Lung (tissue), 11 donors: ENCODE measurements at regions not wholly inside any gene's neighbourhood (a gene's known extent, or its start where the extent isn't known, plus 50 kb on each side); places are given as distances from the start of the nearest gene placed in this dataset.
"Not testable (repeated sequence)": the region's sequence is repeated elsewhere in the genome, so short reads cannot be mapped to it uniquely, and the experiment has no call there.

Experiments used
- ATAC-seq: fragments of 200-7000 bp; cut with Tn5 transposase; one replicate; pipeline ENCODE4 v1.9.1; 2020; ENCODE audit warnings: moderate number of reproducible peaks; ENCODE audit not compliant: insufficient read depth, low FRiP score
- DNase-seq, 3 donors: peaks; one replicate each; pipeline ENCODE4 v3.0.0-alpha.2; 2013 to 2017
- H3K27ac ChIP-seq, 2 donors: one replicate each; pipeline ENCODE4 v1.5.1; 2013; ENCODE audit warnings: mild to moderate bottlenecking in 2 of 2, moderate library complexity in 2 of 2, control low read depth in 1 of 2, inconsistent platforms in 1 of 2, low read depth in 1 of 2, low read length in 1 of 2
- H3K27me3 ChIP-seq, 3 donors: one replicate each; pipeline ENCODE4 v1.5.1; 2013; ENCODE audit warnings: low read length in 2 of 3; ENCODE audit not compliant: control insufficient read depth in 3 of 3, insufficient read depth in 3 of 3
- H3K36me3 ChIP-seq, 4 donors: one replicate each; pipeline ENCODE4 v1.5.1; 2013; ENCODE audit warnings: low read length in 4 of 4, mild to moderate bottlenecking in 1 of 4, moderate library complexity in 1 of 4; ENCODE audit not compliant: control insufficient read depth in 4 of 4, insufficient read depth in 4 of 4
- H3K4me1 ChIP-seq, 5 donors: one replicate each; pipeline ENCODE4 v1.5.1; 2013; ENCODE audit warnings: low read length in 5 of 5, mild to moderate bottlenecking in 2 of 5, moderate library complexity in 1 of 5; ENCODE audit not compliant: control insufficient read depth in 5 of 5, insufficient read depth in 5 of 5
- H3K4me3 ChIP-seq: one replicate; pipeline ENCODE4 v1.5.1; 2013; ENCODE audit warnings: mild to moderate bottlenecking, control low read depth, moderate library complexity
- H3K9ac ChIP-seq, 2 donors: one replicate each; pipeline ENCODE4 v1.5.1; 2013; ENCODE audit warnings: low read length in 2 of 2, control low read depth in 1 of 2; ENCODE audit not compliant: insufficient read depth in 1 of 2
- H3K9me3 ChIP-seq, 4 donors: one replicate each; pipeline ENCODE4 v1.5.1; 2013; ENCODE audit warnings: low read length in 3 of 4, mild to moderate bottlenecking in 1 of 4, moderate library complexity in 1 of 4; ENCODE audit not compliant: control insufficient read depth in 4 of 4, insufficient read depth in 3 of 4
- WGBS, 2 donors: extraction: QIAGEN DNeasy Blood & Tissue Kit; methylation state at CpG; one replicate each; pipeline ENCODE4 v1.1.7; 2013; 5-methylcytosine and 5-hydroxymethylcytosine counted together
- TF ChIP-seq, protein P1 (sequence below): IDR thresholded peaks from 2 replicates; pipeline ENCODE4 v1.5.1; 2012; ENCODE audit warnings: mild to moderate bottlenecking; ENCODE audit errors: control extremely low read depth, extremely low read depth
- donor health status: control.
- donor health status: control.
- donor health status: Bipolar disorder and iron deficiency.
- donor health status: healthy.
- donor health status: DM: yes; HTN: yes; CAD: no.

DNA sequence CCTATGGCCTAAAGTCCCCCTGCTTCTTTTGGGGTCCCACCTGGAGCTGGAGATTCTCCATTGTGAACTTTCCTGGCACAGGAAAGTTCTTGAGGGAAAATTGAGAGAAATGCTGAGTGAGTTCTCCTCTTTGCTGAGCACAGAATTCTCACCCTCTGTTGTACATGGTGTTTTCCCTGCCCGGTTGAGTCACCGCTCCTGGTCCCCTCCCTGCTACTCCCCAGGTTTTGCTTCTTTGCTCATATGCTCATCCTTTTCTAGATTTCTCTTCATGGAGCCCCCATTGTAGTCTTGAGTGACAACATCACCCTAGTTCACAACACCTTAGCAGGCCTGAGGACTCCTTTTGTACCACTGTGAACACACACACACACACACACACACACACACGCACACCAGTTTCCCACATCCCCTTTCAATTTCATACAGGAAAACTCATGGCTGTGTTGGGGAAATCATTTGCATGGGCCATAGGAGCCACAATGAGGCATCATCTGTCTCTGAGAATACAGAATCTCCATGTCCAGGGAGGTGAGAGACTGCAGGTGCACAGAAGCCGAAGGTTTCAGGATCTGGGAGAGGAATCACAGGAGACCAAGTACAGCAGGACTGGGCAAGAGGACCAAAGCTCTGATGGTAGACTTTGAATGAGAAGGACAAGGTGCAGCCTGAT is 585.3 kb downstream of the GOLGA6L6 start:
- DNase-seq (no peak), ATAC-seq (no peak)
- Histone ChIP-seq H3K36me3 (no peaks in the 10 kb centered on the region), H3K9ac (no peak overlapping the region), H3K27ac (no peak overlapping the region), H3K9me3 (peaks cover 0 to 8% (median 3%) of the 10 kb centered on the region in 4 donors), H3K4me3 (no peak overlapping the region), H3K27me3 (no peaks in the 10 kb centered on the region), H3K4me1 (no peaks in the 10 kb centered on the region)
- TF ChIP-seq, protein P1, sequence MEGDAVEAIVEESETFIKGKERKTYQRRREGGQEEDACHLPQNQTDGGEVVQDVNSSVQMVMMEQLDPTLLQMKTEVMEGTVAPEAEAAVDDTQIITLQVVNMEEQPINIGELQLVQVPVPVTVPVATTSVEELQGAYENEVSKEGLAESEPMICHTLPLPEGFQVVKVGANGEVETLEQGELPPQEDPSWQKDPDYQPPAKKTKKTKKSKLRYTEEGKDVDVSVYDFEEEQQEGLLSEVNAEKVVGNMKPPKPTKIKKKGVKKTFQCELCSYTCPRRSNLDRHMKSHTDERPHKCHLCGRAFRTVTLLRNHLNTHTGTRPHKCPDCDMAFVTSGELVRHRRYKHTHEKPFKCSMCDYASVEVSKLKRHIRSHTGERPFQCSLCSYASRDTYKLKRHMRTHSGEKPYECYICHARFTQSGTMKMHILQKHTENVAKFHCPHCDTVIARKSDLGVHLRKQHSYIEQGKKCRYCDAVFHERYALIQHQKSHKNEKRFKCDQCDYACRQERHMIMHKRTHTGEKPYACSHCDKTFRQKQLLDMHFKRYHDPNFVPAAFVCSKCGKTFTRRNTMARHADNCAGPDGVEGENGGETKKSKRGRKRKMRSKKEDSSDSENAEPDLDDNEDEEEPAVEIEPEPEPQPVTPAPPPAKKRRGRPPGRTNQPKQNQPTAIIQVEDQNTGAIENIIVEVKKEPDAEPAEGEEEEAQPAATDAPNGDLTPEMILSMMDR, result no peak
- WGBS, 2 donors, result 71 to 86% methylated on average over 4 of the region's 4 CpGs

DNA sequence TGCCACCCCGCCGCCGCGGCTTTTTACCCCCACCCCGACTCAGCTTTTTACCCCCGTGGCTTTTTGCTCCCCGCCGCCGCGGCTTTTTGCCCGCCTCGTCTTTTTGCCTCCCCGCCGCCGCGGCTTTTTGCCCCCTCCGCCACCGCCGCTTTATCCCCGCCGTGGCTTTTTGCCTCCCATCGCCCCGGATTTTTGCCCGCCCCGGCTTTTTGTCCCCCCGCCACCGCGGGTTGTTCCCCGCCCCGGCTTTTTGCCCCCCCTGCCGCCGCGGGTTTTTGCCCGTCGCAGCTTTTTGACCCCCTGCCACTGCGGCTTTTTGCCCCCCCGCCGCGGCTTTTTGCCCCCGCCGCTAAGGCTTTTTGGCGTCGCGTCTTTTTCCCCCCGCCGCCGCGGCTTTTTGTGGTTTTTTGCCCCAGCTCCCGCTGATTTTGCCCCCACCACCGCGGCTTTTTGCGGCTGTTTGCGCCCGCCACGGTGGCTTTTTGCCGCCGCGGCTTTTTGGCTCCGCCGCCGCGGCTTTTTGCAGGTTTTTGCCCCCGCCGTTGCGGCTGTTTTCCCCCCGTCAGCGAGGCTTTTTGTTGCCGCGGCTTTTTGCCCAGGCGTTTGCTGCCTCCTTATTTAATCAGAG is 597.2 kb downstream of the GOLGA6L6 start:
- DNase-seq (no peak), ATAC-seq (no peak)
- TF ChIP-seq, protein P1, result no peak
- no peak overlapping the region for H3K4me3 ChIP-seq
- WGBS, 2 donors, result 43 to 61% methylated on average over 62 to 70 of the region's 70 CpGs
- H3K27ac ChIP-seq, result no peak overlapping the region
- no peak overlapping the region for H3K9ac ChIP-seq
- H3K27me3 ChIP-seq, result peaks cover 0 to 4% (median 0%) of the 10 kb centered on the region in 3 donors
- H3K36me3 ChIP-seq, result no peaks in the 10 kb centered on the region
- H3K9me3 ChIP-seq, result peaks cover 0 to 6% (median 2%) of the 10 kb centered on the region in 4 donors
- no peaks in the 10 kb centered on the region for H3K4me1 ChIP-seq

DNA sequence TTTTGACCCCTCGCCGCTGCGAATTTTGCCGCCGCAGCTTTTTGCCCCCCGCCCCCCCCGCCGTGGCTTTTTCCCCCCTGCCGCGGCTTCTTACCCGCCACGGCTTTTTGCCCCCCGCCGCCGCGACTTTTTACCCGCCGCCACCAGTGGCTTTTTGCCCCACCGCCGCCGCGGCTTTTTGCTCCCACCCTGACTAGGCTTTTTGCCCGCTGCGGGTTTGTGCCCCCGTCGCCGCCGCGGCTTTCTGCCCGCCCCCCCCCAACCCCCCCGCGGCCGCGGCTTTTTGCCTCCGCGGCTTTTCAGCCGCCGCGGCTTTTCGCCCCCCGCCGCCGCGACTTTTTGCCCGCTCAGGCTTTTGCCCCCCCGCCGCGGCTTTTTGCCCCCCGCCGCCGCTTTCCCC is 598.1 kb downstream of the GOLGA6L6 start:
- H3K36me3 ChIP-seq, result no peaks in the 10 kb centered on the region
- H3K27ac ChIP-seq, result no peak overlapping the region
- H3K27me3 ChIP-seq, result peaks cover 0 to 4% (median 0%) of the 10 kb centered on the region in 3 donors
- H3K9ac ChIP-seq, result no peak overlapping the region
- no peaks in the 10 kb centered on the region for H3K4me1 ChIP-seq
- WGBS, 2 donors, result 40 to 58% methylated on average over 37 to 47 of the region's 51 CpGs
- H3K9me3 ChIP-seq, result peaks cover 0 to 6% (median 2%) of the 10 kb centered on the region in 4 donors
- TF ChIP-seq, protein P1, result no peak
- no peak for DNase-seq
- no peak for ATAC-seq
- no peak overlapping the region for H3K4me3 ChIP-seq

DNA sequence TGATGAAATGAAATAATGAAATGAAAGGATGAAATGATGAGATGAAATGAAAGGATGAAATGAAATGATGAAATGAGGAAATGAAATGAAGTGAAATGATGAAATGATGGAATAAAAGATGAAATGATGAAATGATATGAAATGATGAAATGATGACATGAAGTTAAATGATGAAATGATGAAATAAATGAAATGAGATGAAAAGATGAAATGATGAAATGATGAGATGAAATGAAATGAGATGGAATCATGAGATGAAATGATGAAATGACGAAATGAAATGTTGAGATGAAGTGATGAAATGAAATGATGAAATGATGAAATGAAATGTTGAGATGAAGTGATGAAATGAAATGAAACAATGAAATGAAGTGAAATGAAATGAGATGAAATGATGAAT is 638.3 kb downstream of the GOLGA6L6 start:
- not testable (repeated sequence) for H3K36me3 ChIP-seq, H3K4me1 ChIP-seq, DNase-seq, H3K9ac ChIP-seq, H3K9me3 ChIP-seq, H3K27ac ChIP-seq, H3K27me3 ChIP-seq, ATAC-seq, H3K4me3 ChIP-seq
- WGBS, 2 donors, result 40 to 47% methylated on average over 1 of the region's 1 CpG

DNA sequence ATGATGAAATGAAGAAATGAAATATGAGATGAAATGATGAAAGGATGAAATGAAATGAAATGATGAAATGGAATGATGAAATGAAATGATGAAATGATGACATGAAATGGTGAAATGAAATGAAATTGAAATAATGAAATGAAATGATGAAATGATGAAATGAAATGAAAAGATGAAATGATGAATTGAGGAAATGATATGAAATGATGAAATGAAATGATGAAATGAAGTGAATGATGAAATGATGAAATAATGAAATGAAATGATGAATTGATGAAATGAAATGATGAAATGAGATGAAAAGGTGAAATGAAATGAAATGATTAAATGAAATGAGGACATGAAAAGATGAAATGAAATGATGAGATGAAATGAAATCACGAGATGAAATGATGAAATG is 639.2 kb downstream of the GOLGA6L6 start:
- not testable (repeated sequence) for DNase-seq, H3K36me3 ChIP-seq, H3K9me3 ChIP-seq, H3K4me3 ChIP-seq, H3K27ac ChIP-seq, H3K27me3 ChIP-seq, ATAC-seq, H3K9ac ChIP-seq, H3K4me1 ChIP-seq
- 59 to 65% methylated on average over 1 of the region's 1 CpG for WGBS, 2 donors

DNA sequence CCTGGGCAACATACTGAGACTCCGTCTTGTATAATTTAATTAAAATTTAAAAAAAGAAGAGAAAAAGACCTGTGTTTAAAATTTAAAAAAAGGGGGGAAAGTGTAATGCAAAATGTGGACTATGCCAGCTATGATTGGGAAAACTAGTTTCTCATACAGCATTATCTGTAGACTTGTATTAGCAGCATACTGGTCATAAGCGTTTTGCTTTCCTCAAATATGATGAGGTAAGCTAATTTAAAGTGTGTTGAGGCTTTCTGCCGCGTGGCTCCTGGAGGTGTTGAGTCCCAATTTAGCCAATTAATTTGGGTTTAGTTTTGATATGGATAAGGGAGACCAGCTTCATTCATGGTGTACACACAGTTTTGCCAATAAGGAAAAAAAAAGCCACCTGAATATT is 640.2 kb downstream of the GOLGA6L6 start:
- H3K9ac ChIP-seq, H3K4me3 ChIP-seq, DNase-seq, H3K27ac ChIP-seq, H3K9me3 ChIP-seq, ATAC-seq, H3K4me1 ChIP-seq, H3K27me3 ChIP-seq, H3K36me3 ChIP-seq: not testable (repeated sequence)
- WGBS, 2 donors, result 66 to 81% methylated on average over 4 of the region's 4 CpGs
